HL-60 (cell line): ENCODE measurements at regions not wholly inside any gene's neighbourhood (a gene's known extent, or its start where the extent isn't known, plus 50 kb on each side); places are given as distances from the start of the nearest gene placed in this dataset.

Source experiments
- DNase-seq, 2 experiments: peaks; one replicate each; pipeline ENCODE4 v3.0.0-alpha.2; 2010 to 2020; ENCODE audit warnings: low read depth in 1 of 2, low spot score in 1 of 2
- H3K27ac ChIP-seq: fragments of 250-450 bp; sonication (Bioruptor Pico); replicated peaks from 2 replicates; pipeline ENCODE4 v1.5.1; 2020; ENCODE audit warnings: mild to moderate bottlenecking, moderate library complexity
- H3K27me3 ChIP-seq: fragments of 250-450 bp; sonication (Bioruptor Pico); 2 replicates; pipeline ENCODE4 v1.5.1; 2021; ENCODE audit warnings: mild to moderate bottlenecking, moderate library complexity; ENCODE audit not compliant: insufficient read depth, poor library complexity, severe bottlenecking
- H3K4me3 ChIP-seq: replicated peaks from 2 replicates; pipeline ENCODE4 v1.5.1; 2011; ENCODE audit warnings: mild to moderate bottlenecking, control low read depth, low read length; ENCODE audit not compliant: insufficient read depth
- CTCF ChIP-seq: IDR thresholded peaks from one replicate; pipeline ENCODE4 v1.5.1; 2011; ENCODE audit warnings: low read length, control low read depth, inconsistent platforms; ENCODE audit not compliant: insufficient read depth
- GABPA ChIP-seq: IDR thresholded peaks from 2 replicates; pipeline ENCODE4 v1.6.1; 2012; ENCODE audit warnings: low read depth
- POLR2AphosphoS5 ChIP-seq: IDR thresholded peaks from 2 replicates; pipeline ENCODE4 v1.6.1; 2012; ENCODE audit warnings: low read depth
- REST ChIP-seq: IDR thresholded peaks from 2 replicates; pipeline ENCODE4 v1.6.1; 2012; ENCODE audit warnings: low read depth; ENCODE audit not compliant: insufficient replicate concordance
- SPI1 ChIP-seq: IDR thresholded peaks from 2 replicates; pipeline ENCODE4 v1.6.1; 2012; ENCODE audit warnings: low read depth, mild to moderate bottlenecking, borderline replicate concordance

- no peak for TF ChIP-seq REST
- no peak for TF ChIP-seq POLR2AphosphoS5
- TF ChIP-seq SPI1, result no peak
- no peak for TF ChIP-seq GABPA
- no peak for TF ChIP-seq CTCF
- DNase-seq, result no peak
- H3K27ac ChIP-seq, result no peak overlapping the region
- no peaks in the 10 kb centered on the region for H3K27me3 ChIP-seq
- H3K4me3 ChIP-seq, result no peak overlapping the region
Observed at GRCh38 chr2:67566958-67567635, 170.0 kb downstream of the ETAA1 start.

GRCh38 chr2:67567886-67568285, 170.8 kb downstream of the ETAA1 start:
- no peak for DNase-seq
- H3K27me3 ChIP-seq, result no peaks in the 10 kb centered on the region
- no peak overlapping the region for H3K27ac ChIP-seq
- no peak for TF ChIP-seq CTCF
- TF ChIP-seq SPI1, result no peak
- no peak for TF ChIP-seq GABPA
- no peak for TF ChIP-seq POLR2AphosphoS5
- TF ChIP-seq REST, result no peak
- H3K4me3 ChIP-seq, result no peak overlapping the region

GRCh38 chr2:67570611-67571010, 173.5 kb downstream of the ETAA1 start:
- Histone ChIP-seq H3K27me3 (no peaks in the 10 kb centered on the region), H3K27ac (no peak overlapping the region), H3K4me3 (no peak overlapping the region)
- no peak for DNase-seq
- TF ChIP-seq POLR2AphosphoS5 (no peak), REST (no peak)
